AG09319 (cell line): ENCODE measurements at regions not wholly inside any gene's neighbourhood (a gene's known extent, or its start where the extent isn't known, plus 50 kb on each side); places are given as distances from the start of the nearest gene placed in this dataset.
A peak's percentile ranks its signal among the peaks of the same experiment; 100 is the strongest.

Experiments used
- DNase-seq: peaks from one replicate; pipeline ENCODE4 v3.0.0-alpha.2; 2010; ENCODE audit warnings: low read depth; ENCODE audit errors: extremely low read depth
- CTCF ChIP-seq: IDR thresholded peaks from 2 replicates; pipeline ENCODE4 v1.5.1; 2011; ENCODE audit warnings: low read depth, mild to moderate bottlenecking, inconsistent platforms, low read length, moderate library complexity

GRCh38 chr6:18667612-18668011 is 280.5 kb downstream of the RNF144B start:
- no peak for DNase-seq
- no peak for TF ChIP-seq CTCF

- DNase-seq, result no peak
- TF ChIP-seq CTCF, result no peak
These were observed 281.8 kb downstream of the RNF144B start for GRCh38 chr6:18668994-18669393.

- no peak for DNase-seq
- TF ChIP-seq CTCF, result no peak
These were observed 285.7 kb downstream of the RNF144B start for GRCh38 chr6:18672852-18673251.

GRCh38 chr6:18674346-18674745 is 287.2 kb downstream of the RNF144B start:
- DNase-seq, result no peak
- TF ChIP-seq CTCF, result no peak

- no peak for TF ChIP-seq CTCF
- no peak for DNase-seq
These were observed 288.7 kb downstream of the RNF144B start for GRCh38 chr6:18675881-18676280.

GRCh38 chr6:18676548-18676947 is 289.4 kb downstream of the RNF144B start:
- no peak for TF ChIP-seq CTCF
- DNase-seq, result no peak

- TF ChIP-seq CTCF, result peak; percentile 2; the same call in 1 of the 2 replicates
- no peak for DNase-seq
These were observed 293.7 kb downstream of the RNF144B start for GRCh38 chr6:18680842-18681241.
